ENCODE measurements at regions not wholly inside any gene's neighbourhood (a gene's known extent, or its start where the extent isn't known, plus 50 kb on each side); places are given as distances from the start of the nearest gene placed in this dataset.

DNA sequence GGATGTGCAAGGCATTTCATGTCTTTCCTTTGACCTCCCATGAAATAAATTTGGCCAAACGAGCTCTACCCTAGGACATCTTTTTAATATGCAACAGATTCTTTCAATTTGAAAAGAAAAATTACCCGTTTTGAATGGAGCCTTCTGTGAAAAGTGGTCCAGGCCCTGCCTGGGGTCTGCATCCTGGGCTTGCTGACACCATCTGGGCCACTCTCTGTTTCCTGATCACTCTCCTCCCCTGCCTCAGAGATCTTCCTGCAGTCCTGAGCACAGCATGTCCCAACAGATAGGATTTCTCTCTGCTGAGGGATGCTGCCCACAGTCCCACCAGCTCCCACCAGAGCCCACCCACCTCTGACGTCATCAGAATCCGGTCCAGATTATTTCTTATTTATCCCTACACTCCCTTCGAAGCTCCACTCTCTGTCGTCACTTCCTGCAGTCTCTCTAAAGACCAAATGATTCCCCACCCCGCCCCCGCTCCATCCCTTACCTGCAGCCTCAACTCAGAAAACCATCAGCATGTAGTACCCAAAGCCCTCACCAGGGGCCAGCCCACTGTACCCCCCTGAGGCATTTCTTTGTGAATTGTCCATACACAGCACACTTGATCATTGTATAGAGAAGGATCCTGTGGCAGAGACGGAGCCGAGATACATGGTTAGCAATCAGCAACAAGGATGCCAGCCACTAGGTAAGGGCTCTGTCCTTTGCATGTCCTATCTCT lies 192.1 kb upstream of the MGMT start:
- no peak for DNase-seq

DNA sequence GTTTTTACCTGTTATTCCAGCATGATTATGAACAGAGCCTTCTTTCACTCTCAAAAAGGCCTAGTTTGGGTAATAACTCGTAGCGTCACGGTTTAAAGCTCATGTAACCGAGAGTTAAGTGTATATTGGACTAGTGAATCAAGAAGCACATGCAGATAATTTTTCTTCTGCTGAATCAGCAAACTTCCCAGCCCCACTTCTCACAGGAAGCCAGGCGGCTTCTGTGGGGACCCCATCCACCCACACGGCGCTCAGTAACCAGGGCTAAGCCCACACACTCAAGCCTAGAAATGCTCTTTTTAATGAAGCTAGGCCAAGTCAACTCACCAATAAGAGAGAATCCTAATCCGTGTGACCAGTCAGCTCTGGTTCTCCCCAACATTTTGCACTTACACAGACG lies 191.2 kb upstream of the MGMT start:
- no peak for DNase-seq

DNA sequence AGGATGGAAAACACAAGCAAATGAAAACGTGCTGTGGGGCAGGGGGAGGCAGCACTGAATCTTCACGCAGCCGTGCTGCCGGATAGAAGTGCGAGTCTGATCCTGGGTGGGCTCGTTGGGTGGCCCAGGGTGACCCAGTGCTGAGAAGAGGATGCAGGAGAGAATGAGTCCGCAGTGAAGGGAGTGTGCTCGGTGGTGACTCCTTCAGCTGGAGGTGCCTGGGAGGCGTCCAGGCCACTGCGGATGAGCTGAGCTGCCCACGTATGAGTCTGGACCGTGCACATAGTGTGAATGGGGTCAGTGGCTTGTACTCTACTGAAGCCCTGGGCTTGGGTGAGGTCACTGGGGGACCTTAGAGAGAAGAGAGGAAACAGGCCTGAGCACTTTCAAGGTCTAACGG lies 190.0 kb upstream of the MGMT start:
- DNase-seq = no peak

DNA sequence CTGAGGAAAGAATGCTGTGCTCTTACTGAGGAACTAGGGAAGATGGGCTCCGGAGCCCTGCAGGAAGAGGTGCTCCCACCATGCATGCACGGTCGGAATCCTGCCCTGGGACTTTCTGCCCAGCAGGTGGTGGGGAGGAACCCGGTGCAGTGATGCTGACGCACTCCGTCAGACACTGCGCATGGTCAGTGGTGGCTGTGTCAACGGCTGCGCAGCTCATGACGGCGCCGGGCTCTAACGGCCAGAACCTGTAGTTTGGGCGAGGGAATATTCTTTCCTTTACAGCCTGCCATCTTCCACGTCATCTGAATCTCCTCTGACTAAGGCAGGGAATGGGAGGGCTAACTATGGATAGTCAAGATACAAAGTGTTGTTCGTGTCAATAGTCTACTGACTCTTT lies 189.2 kb upstream of the MGMT start:
- DNase-seq = no peak

DNA sequence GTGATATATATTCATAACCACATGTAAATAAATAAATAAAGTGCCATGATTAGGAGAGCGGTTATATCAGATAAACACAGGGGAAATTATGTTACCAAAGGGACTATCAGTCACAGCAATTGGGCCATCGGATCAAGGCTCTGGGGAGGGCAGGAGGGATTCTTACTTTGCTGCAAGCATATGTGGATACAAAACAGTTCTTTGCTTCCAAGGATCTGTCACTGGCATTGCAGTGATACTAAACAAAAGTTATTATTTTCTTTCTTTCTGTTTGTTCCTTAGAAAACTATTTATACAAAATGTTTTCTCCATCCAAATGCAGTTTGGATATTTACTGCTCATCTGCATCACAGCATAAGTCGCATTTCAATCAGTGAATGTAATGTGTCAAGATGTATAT lies 188.4 kb upstream of the MGMT start:
- no peak for DNase-seq

DNA sequence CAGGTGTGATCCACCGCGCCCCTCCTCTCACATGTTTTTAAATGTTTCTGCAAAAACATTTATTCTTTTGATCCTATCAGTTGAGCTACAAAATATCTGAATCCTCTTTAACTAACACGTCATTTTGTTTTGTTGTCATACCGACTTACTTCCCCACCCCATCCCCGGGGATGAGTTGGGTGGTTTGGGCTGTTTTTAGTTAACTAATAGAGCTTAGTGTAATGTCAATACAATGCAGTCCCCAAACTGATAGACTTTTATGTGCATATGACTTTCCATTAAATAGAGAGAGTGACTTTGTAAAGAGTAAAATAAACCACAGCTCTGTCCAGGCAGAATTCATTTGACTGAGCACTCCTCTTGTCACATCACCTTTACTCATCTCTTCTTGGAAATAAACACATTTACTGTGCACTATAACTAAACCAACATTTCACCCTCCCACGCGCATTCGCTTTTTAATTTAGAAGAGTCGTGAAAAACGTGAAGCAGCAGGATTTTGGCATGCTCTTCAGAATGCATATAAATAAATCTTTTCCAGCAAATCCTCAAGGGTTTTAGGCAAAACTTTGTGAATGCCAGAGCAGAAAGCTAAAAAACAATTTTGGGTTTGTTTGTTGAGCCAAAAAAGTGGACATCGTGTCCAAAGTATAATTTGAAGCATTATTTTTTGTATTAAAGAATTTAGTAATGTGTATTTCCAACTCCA lies 187.4 kb upstream of the MGMT start:
- DNase-seq = no peak

DNA sequence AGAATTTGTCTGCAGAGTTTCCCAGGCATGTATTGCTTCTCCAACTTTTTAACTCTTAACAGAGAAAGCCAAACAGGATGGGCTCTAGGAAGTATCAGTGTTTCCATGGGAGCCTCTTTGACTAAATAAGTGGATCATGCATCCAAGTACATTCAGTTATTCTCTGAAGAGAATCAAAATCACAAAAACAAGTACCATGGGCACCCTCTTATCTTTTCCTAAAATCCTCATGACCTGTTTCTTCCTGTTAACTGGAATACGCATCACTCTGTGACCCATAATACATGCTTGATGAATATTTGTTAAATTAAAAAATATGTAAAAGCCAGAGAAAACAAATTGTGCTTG lies 186.9 kb upstream of the MGMT start:
- no peak for DNase-seq

DNA sequence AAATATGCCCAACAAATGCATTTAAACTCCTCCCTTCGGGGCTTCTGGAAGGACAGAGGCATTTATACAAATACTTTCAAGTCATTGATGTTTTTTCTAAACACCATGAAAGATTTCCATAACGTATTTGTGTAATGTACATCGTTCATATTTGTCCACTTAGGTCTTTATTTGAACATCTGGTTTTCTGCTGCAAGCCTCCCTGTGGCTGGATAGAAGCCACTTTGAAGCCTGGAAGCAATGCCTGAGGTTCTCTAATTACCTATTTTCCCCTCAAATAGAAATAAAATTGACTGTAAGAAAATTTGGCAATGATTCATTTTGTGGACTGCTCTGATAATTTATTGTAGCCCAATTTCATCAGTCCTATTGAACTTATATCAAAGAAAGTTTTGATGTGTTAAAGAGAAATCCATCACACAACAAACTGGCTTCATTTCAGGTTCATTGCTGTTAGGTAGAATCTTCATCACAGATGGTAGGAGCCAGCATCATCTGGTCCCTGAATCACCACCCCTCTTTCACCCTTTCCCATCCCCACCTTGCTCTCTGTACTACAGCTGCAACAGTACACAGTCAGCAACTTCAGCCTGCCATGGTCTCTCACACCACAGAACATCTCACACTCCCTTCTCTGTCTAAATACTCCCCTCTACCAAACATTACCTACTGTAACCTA lies 186.0 kb upstream of the MGMT start:
- no peak for DNase-seq

DNA sequence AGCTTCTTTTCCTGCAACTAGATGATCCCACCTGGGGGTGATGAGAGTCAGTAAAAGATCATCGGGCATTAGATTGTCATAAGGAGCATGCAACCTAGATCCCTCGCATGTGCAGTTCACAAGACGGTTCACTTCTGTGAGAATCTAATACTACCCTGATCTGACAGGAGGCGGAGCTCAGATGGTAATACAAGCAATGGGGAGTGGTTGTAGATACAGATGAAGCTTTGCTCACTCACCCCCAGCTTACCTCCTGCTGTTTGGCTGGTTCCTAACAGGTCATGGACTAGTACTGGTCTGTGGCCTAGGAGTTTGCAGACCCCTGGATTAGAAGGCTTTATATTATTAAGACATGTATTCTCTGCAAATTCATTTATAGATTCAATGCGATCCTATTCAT lies 181.6 kb upstream of the MGMT start:
- DNase-seq = no peak

DNA sequence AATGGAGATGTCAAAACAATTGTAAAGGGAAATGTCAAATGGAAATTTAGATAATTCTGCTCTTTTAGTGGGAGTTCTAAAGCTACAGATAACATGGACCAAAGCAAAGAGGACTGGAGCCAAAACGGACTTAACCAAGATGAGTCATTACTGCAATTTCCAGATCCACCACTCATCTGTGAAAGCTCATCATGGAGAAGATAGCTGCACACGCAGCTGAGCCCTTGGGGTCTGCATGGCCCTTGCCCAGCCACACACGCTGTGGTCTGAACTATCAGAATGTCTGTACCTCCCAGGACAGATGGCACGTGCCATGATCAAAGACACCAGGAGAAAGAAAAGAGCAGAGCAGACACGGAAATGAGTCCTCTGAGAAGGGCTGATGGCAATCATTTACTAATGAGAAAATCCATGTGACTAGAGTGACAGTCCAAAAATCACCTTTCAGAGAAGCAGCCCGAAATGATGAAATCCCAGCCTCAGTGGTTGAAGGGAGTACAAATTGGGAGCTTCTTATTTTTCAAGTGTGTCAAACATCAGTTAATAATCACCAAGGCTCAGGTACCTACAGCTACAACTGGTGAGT lies 177.9 kb upstream of the MGMT start:
- DNase-seq = no peak

DNA sequence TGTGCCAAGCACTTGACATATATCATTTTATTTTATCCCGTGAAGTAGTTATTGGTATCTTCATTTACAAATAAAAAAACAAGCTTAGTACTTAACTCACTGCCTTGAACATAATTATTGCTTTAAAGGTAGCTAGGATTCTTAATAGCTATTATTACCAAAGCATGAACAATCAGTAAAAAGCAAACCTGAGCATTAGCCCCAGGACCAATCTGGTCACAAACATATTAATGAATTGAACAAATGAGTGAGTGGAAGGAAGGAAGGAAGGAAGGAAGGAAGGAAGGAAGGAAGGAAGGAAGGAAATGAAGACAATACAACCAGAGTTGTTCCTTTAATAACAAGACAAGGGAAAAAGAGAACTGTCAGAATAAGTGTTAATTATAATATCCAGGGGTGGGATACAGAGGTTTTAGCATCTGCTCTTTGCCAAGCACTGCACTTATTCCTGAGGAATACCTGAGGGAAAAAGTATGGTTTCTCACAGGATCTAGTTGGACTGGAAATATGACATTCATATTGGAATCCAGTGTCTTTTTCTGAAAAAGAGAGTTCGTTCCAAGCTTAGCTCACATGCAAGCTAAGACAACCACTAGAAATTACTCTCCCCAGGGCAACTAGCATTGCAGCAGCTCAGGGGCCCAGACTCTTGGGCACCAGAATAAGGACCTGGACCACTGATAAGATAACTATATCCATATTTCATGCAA lies 172.9 kb upstream of the MGMT start:
- DNase-seq = no peak

DNA sequence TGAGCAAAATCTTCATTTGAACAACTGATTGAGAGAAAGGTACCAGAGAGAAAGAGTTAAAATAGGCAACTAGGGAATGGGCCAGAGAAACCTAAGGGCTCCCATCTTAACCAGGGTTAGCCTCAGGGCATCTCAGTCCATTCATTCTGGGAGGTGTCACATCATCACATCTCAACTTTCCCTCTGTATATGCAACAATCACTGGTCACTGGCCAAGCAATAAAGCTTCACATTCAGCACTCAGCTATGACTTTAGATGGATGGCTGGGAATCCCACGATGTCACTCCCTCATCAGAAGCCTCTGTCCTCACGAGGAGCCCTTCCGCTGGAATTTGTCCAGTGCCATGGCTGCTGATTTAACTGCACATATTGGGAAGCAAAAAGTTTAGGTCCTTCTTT lies 172.1 kb upstream of the MGMT start:
- DNase-seq = no peak

DNA sequence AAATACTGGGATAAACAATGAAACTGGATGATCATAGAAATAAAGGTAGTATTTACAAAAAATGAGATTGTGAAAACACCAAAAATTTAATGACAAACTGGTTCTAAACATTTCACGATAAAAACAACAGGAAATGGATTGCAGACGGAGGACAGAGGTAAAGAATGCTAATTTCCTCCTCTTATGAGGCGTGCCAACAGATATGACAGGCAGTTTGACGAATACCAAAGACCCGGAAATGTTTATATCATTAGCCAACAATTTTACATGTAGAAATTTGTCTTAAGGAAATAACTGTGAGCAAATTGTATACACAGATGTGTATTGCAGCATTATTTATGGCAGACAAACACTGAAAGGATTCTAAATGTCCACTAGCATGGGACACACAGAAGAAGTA lies 162.0 kb upstream of the MGMT start:
- DNase-seq = no peak

DNA sequence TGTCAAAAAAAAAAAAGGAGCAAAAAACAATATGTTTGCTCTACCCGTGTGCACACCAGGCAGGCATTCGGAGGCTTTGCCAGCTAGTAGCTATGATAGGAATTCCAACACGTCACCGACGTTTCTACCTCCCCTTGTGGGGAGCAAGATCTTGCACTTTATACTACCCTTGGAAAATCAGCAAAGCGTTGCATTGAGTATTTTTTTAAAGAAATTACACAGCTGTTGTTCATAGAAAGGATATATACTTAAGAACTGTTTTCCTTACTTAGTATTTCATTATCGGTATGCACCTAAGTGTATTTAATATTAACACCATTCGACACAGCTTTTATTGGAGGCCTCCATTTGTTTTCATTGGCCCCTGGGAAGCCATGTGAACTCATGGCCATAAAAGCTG lies 159.9 kb upstream of the MGMT start:
- DNase-seq = no peak

DNA sequence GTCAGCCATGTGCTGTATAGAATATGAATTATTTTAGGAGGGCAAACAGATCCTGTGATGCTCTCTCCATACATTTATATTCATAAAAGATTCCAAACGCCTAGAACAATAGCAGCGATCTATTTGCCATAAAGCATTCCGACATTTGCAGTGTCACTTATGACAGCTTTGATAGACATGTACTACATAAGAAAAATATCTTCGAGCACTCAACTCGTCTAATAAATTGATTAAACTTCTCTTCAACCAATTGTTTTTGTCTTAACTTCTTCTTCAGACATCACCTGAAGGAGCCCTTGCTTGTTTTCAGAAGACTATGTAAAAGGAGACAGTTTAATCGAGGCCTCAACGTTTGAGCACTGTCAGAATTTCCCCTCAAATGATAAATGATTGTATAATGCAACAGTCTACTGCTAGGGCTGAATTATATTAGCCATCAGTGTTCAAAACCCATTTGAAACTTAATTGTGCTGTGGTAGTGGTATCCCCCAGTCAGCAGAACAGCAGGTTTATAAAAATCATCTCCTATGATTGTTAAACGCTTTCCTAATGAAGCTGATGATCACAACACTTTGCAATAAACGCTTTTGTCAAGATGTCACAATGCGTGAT lies 158.0 kb upstream of the MGMT start:
- DNase-seq = no peak

DNA sequence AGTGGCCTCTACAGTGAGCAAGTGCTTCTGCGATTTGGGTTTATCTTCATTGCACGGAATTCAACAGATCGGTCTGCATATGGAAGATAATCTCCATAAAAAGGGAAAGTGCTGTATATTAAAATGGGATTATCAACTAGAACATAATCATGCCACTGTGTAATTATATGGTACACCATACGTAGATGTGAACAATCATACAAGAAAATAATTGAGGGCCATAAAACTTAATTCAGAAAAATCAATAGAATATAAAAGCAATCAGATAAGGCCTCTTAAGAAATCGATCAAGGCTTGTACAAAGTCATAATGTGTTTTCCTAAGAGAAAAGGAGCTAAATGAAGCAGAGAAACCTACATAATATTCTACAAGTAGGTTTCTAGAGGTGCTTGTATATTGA lies 157.5 kb upstream of the MGMT start:
- no peak for DNase-seq

DNA sequence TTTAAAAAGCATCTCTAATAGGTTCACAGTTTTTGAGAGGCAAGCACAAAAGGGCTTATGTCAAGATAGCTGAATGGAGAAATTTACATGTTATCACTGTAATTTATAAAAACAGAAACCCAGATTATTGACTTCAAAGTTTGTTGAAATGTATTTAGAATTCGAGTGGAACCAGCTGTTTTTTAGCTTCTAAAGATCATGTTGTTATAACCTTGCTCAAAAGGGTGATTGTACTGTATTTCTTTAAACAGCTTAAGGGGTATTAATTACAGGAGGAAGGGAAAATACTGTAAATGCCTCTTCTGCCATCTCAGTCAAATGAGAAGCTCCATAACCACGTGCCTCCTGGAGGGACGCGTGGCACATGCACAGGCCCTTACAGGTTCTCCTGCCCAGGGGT lies 156.2 kb upstream of the MGMT start:
- no peak for DNase-seq

DNA sequence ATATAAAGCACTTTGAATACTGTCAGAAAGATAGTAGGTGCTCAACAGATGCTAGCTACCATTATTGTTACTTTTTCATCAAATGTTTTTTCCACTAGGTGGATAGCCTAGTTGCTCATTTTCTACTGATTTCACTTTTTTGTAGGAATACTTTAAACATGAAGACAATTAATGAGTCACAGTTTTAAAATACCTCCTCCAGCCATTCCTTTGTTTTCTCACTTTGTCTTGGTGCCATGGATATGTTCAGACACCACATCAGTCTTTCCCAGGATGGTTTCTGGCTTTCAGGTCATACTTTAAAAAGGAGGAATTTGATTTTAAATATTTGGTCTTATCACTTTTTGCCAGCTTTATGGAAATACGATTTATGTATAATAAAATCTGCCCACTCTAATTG lies 147.1 kb upstream of the MGMT start:
- no peak for DNase-seq

DNA sequence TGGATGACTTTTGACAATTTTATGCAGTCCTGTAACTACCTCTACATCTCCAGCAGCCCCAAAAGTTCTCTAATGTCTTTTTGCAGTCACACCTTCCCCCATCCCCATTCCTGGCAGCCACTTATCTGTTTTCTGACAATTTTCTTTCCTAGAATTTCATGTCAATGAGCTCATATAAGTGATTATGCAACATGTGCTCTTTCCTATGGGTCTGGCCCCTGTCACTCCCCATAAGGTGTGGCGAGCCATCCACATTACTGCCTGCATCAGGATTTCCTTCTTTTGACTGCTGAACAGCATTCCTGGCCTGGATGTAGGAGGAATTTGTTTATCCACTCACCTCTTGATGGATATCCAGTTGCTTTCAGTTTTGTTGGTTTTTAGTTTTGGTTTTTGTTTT lies 146.7 kb upstream of the MGMT start:
- DNase-seq = no peak

DNA sequence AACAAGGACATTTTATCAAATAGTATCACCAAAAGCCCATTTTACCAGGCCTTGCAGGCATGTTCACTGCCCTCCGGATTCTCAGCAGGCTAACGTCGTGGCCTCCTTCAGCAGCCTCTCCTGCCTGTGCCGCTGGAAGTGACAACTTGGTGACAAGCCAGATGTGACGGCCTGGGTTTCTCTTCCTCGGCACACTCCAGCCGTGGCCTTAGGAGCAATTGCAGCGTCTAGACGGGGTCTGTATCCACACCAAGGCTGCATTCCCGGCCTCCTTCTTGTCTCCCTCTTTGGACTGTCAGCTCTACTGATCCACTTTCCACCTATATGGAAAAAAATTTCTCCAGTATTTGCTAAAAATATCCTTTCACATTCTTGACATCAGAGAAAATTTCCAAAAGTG lies 145.3 kb upstream of the MGMT start:
- no peak for DNase-seq

DNA sequence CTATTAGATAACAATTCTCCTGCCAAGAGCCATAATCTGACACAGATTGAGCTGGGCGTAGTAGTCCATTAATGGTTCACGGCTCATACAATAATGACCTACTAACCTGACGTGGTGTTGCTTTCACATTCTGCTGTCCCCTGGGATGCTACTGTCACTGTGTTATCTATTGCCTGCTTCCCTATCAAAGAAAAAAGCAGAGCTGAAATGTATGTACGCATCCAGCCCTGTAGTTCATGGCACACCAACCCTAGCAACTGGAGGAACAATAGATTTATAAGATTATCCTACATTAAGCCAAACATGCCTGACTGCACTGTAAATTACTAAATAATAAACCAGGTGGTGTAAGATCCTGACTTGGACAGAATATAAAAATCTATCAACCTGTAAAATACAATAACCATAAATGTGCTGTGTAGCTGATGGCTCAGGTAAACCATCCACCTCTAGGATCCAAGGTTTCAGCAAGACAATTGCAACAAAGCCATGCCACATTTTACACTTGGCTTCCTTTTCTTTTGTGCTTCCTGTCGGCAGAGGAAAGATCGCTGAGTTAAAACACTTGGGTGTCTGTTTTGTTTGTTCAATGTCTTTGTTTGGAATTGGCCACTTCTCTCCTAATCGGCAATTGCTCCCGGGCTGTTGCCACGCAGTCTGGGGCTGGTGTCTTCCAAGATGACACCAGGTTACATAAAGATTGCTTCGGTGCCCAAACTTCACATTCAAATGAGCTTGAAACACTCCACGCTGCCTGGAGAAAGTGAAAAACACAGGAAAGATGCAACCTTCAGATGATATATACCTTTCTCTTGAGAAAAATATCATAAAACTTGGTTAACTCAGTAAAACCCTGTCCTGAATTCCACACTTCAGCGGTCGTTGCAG lies 143.9 kb upstream of the MGMT start:
- no peak for DNase-seq

DNA sequence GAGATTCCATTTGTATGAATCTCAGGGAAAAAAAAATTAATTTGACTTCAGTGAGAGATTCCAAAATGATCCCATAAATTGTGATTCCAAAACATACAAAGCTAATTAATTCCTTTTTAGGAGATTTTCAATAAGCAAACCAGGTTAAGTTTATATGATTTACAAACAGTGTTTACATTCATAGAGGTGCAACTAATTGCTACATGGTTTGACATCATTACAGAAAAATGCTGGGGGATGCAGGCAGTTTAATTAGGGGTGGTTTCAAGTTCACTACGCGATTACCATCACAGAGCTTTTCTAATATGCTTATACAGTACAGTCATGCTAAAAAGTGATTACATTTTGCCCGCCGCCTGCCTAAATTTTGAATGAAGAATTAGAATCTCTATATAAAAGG lies 143.2 kb upstream of the MGMT start:
- DNase-seq = no peak
